SK-N-SH (cell line): ENCODE measurements at regions not wholly inside any gene's neighbourhood (a gene's known extent, or its start where the extent isn't known, plus 50 kb on each side); places are given as distances from the start of the nearest gene placed in this dataset.
"Not testable (repeated sequence)": the region's sequence is repeated elsewhere in the genome, so short reads cannot be mapped to it uniquely, and the experiment has no call there.

ENCODE experiments used
- CTCF ChIA-PET: fragments of 300-600, 350-600 bp; formaldehyde crosslinking; extraction: SDS; loops from one replicate; lab custom pipeline; 2021; lab: Yijun Ruan, JAX
- POLR2A ChIA-PET: fragments of 350-600 bp; sonication (Branson Sonifier 250); formaldehyde crosslinking; extraction: SDS; loops from one replicate; lab custom pipeline; 2020; ENCODE audit warnings: antibody characterized with exemption, inconsistent platforms; lab: Yijun Ruan, JAX
- DNase-seq: peaks from one replicate; pipeline ENCODE4 v3.0.0; 2012
- H2AFZ ChIP-seq: fragments of 200-600 bp; sonication (generic); 2 replicates; pipeline ENCODE4 v1.8.1; 2016; ENCODE audit warnings: antibody characterized with exemption, mild to moderate bottlenecking, low read depth
- H3F3A ChIP-seq: fragments of 200-600 bp; sonication (generic); replicated peaks from 2 replicates; pipeline ENCODE3; 2016; ENCODE audit warnings: antibody characterized with exemption, mild to moderate bottlenecking; ENCODE audit not compliant: insufficient read depth
- H3K27ac ChIP-seq, 2 experiments: fragments of 200-500 bp in 1 of 2; fragments of 200-600 bp in 1 of 2; sonication (Bioruptor generic) in 1 of 2; sonication (generic), shearing (Covaris generic) in 1 of 2; 2 replicates each; pipeline versions ENCODE4 v1.5.1 to v1.6.1; 2014 to 2016; ENCODE audit warnings: low read depth in 2 of 2, inconsistent platforms in 1 of 2, low read length in 1 of 2, mild to moderate bottlenecking in 1 of 2, mixed read lengths in 1 of 2
- H3K27me3 ChIP-seq: fragments of 200-600 bp; sonication (generic), shearing (Covaris generic); 2 replicates; pipeline ENCODE4 v1.6.1; 2016; ENCODE audit warnings: mixed run types; ENCODE audit not compliant: insufficient read depth
- H3K36me3 ChIP-seq, 2 experiments: fragments of 200-500 bp in 1 of 2; fragments of 200-600 bp in 1 of 2; sonication (Bioruptor generic) in 1 of 2; sonication (generic) in 1 of 2; replicated peaks in 1 of 2; 2 replicates each; pipeline versions ENCODE3 to v1.5.1; 2014 to 2016; ENCODE audit warnings: low read length in 1 of 2, mild to moderate bottlenecking in 1 of 2; ENCODE audit not compliant: insufficient read depth in 2 of 2, control insufficient read depth in 1 of 2
- H3K4me1 ChIP-seq, 2 experiments: fragments of 200-500 bp in 1 of 2; fragments of 200-600 bp in 1 of 2; sonication (Bioruptor generic) in 1 of 2; sonication (generic), shearing (Covaris generic) in 1 of 2; 2 replicates each; pipeline versions ENCODE4 v1.5.1 to v1.6.1; 2014 to 2016; ENCODE audit warnings: low read depth in 1 of 2, low read length in 1 of 2, mixed run types in 1 of 2; ENCODE audit not compliant: insufficient read depth in 2 of 2, control insufficient read depth in 1 of 2
- H3K4me2 ChIP-seq: fragments of 200-600 bp; sonication (generic), shearing (Covaris generic); 2 replicates; pipeline ENCODE4 v1.6.1; 2017; ENCODE audit warnings: mixed run types
- H3K4me3 ChIP-seq, 2 experiments: fragments of 200-500 bp in 1 of 2; fragments of 200-600 bp in 1 of 2; sonication (Bioruptor generic) in 1 of 2; sonication (generic), shearing (Covaris generic) in 1 of 2; 2 replicates each; pipeline versions ENCODE4 v1.5.1 to v1.8.1; 2014 to 2016; ENCODE audit warnings: low read depth in 2 of 2, inconsistent platforms in 1 of 2, low read length in 1 of 2, mild to moderate bottlenecking in 1 of 2, mixed read lengths in 1 of 2, moderate library complexity in 1 of 2
- H3K79me2 ChIP-seq: fragments of 200-600 bp; sonication (generic); 2 replicates; pipeline ENCODE4 v1.8.1; 2017; ENCODE audit warnings: mild to moderate bottlenecking; ENCODE audit not compliant: insufficient read depth
- H3K9ac ChIP-seq: fragments of 200-600 bp; sonication (generic); 2 replicates; pipeline ENCODE4 v1.6.1; 2017; ENCODE audit warnings: mixed run types
- H3K9me2 ChIP-seq: fragments of 200-600 bp; sonication (generic); 2 replicates; pipeline ENCODE4 v1.6.1; 2017; ENCODE audit warnings: mixed run types
- H3K9me3 ChIP-seq: fragments of 200-600 bp; sonication (generic); 2 replicates; pipeline ENCODE4 v1.6.1; 2017; ENCODE audit warnings: mixed run types, mild to moderate bottlenecking, moderate library complexity
- H4K20me1 ChIP-seq: fragments of 200-600 bp; sonication (generic); 2 replicates; pipeline ENCODE4 v1.6.1; 2017; ENCODE audit warnings: mild to moderate bottlenecking, mixed run types; ENCODE audit not compliant: insufficient read depth
- ELF1 ChIP-seq: IDR thresholded peaks from 2 replicates; pipeline ENCODE4 v1.4.0; 2012
- EZH2phosphoT487 ChIP-seq: fragments of 200-600 bp; sonication (generic); IDR thresholded peaks from 2 replicates; pipeline ENCODE4 v1.6.1; 2017; ENCODE audit warnings: low read depth, mixed run types, mild to moderate bottlenecking, antibody characterized with exemption, moderate library complexity, borderline replicate concordance
- FOXM1 ChIP-seq: IDR thresholded peaks from 2 replicates; pipeline ENCODE4 v1.4.0; 2012; ENCODE audit warnings: low read depth, mild to moderate bottlenecking
- GATA2 ChIP-seq: sonication (generic); formaldehyde crosslinking; IDR thresholded peaks from 2 replicates; pipeline ENCODE4 v1.5.0; 2020; ENCODE audit warnings: mild to moderate bottlenecking, missing genetic modification reagents
- IRF3 ChIP-seq: fragments of 150-350 bp; IDR thresholded peaks from 2 replicates; pipeline ENCODE4 v1.6.1; 2016; ENCODE audit warnings: mild to moderate bottlenecking, low read depth, low read length
- JUND ChIP-seq: IDR thresholded peaks from 2 replicates; pipeline ENCODE4 v1.4.0; 2012
- MAX ChIP-seq: IDR thresholded peaks from 2 replicates; pipeline ENCODE4 v1.4.0; 2012; ENCODE audit warnings: low read depth
- NFIC ChIP-seq: IDR thresholded peaks from 2 replicates; pipeline ENCODE4 v1.4.0; 2012; ENCODE audit warnings: borderline replicate concordance
- NRF1 ChIP-seq: IDR thresholded peaks from 2 replicates; pipeline ENCODE4 v1.6.1; 2012; ENCODE audit warnings: low read depth, mild to moderate bottlenecking, low read length
- RAD21 ChIP-seq: IDR thresholded peaks from 2 replicates; pipeline ENCODE4 v1.6.1; 2012; ENCODE audit warnings: mild to moderate bottlenecking, low read length
- RXRA ChIP-seq: IDR thresholded peaks from 2 replicates; pipeline ENCODE4 v1.4.0; 2012; ENCODE audit warnings: low read depth, mild to moderate bottlenecking, borderline replicate concordance
- SIN3A ChIP-seq: IDR thresholded peaks from 2 replicates; pipeline ENCODE4 v1.6.1; 2012; ENCODE audit warnings: low read depth, mild to moderate bottlenecking, low read length, moderate library complexity, borderline replicate concordance
- TAF1 ChIP-seq: IDR thresholded peaks from 2 replicates; pipeline ENCODE4 v1.6.1; 2012; ENCODE audit warnings: low read depth, mild to moderate bottlenecking, low read length, moderate library complexity, borderline replicate concordance
- USF2 ChIP-seq: fragments of 150-350 bp; IDR thresholded peaks from 2 replicates; pipeline ENCODE4 v1.6.1; 2017; ENCODE audit warnings: antibody characterized with exemption, low read length, low read depth, borderline replicate concordance
- YY1 ChIP-seq: IDR thresholded peaks from 2 replicates; pipeline ENCODE4 v1.4.0; 2012; ENCODE audit warnings: low read depth, mild to moderate bottlenecking
- WGBS: methylation state at CpG from one replicate; pipeline ENCODE4 v1.1.6; 2017; ENCODE audit warnings: low lambda C conversion rate; 5-methylcytosine and 5-hydroxymethylcytosine counted together
- TF ChIP-seq, protein P1 (sequence below): IDR thresholded peaks from 2 replicates; pipeline ENCODE4; 2012

- no peak for TF ChIP-seq IRF3
- TF ChIP-seq GATA2, result no peak
- no peak for TF ChIP-seq JUND
- TF ChIP-seq FOXM1, result no peak
- TF ChIP-seq TAF1, result no peak
- TF ChIP-seq, protein P1, sequence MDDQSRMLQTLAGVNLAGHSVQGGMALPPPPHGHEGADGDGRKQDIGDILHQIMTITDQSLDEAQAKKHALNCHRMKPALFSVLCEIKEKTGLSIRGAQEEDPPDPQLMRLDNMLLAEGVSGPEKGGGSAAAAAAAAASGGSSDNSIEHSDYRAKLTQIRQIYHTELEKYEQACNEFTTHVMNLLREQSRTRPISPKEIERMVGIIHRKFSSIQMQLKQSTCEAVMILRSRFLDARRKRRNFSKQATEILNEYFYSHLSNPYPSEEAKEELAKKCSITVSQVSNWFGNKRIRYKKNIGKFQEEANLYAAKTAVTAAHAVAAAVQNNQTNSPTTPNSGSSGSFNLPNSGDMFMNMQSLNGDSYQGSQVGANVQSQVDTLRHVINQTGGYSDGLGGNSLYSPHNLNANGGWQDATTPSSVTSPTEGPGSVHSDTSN, result no peak
- TF ChIP-seq SIN3A, result no peak
- no peak for TF ChIP-seq ELF1
- no peak for TF ChIP-seq NRF1
- TF ChIP-seq MAX, result no peak
- no peak for TF ChIP-seq RXRA
- TF ChIP-seq YY1, result no peak
- no peak for TF ChIP-seq EZH2phosphoT487
- no peak for TF ChIP-seq USF2
- TF ChIP-seq RAD21, result no peak
- TF ChIP-seq NFIC, result no peak
- TF ChIP-seq, all 33 proteins: peak for 0
Observed at GRCh38 chr15:24224161-24224560, 451.4 kb upstream of the NPAP1 start (continued).

GRCh38 chr15:24228922-24229321, 446.7 kb upstream of the NPAP1 start:
- H3K79me2 ChIP-seq, H3K36me3 ChIP-seq, H3F3A ChIP-seq, H4K20me1 ChIP-seq, H3K9me2 ChIP-seq, H3K4me3 ChIP-seq, POLR2A ChIA-PET, CTCF ChIA-PET, H3K27ac ChIP-seq, H2AFZ ChIP-seq, H3K4me1 ChIP-seq, H3K4me2 ChIP-seq, H3K9me3 ChIP-seq, H3K9ac ChIP-seq, DNase-seq, H3K27me3 ChIP-seq: not testable (repeated sequence)
- 7% methylated on average over 7 of the region's 7 CpGs for WGBS

DNA sequence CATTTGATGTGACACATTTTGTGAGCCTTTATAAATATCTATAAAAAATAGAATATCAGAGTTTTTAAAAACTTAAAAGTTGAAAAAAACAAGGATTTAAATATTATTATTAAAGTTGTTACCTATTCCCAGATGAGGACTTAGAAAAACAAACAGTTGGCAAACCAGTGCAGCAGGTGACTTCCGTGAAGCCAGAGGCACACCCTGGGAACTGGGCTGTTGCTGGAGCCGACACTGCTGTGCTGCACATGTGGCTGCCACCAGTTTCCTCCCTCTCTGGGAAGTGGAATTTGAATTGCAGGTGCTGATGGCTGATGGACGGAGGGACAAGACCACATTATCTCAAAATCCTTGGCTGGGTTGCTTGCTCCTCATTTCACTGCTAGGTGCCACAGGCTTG, 442.4 kb upstream of the NPAP1 start:
- H3K4me3 ChIP-seq, H3K36me3 ChIP-seq, H3K79me2 ChIP-seq, POLR2A ChIA-PET, H3K9ac ChIP-seq, H3K9me2 ChIP-seq, H3F3A ChIP-seq, H3K27ac ChIP-seq, H3K4me2 ChIP-seq, H3K27me3 ChIP-seq, H2AFZ ChIP-seq, H3K9me3 ChIP-seq, H3K4me1 ChIP-seq, DNase-seq, H4K20me1 ChIP-seq, CTCF ChIA-PET: not testable (repeated sequence)
- WGBS, result 4% methylated on average over 3 of the region's 3 CpGs

DNA sequence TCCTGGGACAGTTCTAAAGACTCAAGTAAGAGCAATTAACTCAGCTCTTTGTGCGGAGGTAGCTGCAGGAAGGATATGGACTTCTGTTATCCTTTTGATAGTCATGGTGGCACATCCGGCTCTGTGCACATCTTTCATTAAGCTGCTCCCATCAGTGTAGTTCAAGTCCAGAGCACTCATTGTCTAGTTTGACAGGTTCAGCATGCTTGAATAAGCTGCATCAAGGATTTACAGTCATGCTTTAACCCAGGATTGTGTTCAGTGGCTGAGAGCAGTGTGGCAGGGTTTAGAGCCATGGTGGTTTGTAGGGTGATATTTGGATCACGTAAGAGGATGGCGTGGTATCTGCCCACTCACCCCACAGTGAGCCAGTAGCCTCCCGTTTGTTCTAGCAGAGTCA, 435.0 kb upstream of the NPAP1 start:
- H3K4me2 ChIP-seq, CTCF ChIA-PET, H3K27me3 ChIP-seq, H4K20me1 ChIP-seq, H3K4me3 ChIP-seq, H3K9ac ChIP-seq, POLR2A ChIA-PET, H2AFZ ChIP-seq, H3K4me1 ChIP-seq, H3K36me3 ChIP-seq, H3K27ac ChIP-seq, H3K79me2 ChIP-seq, DNase-seq, H3K9me2 ChIP-seq, H3K9me3 ChIP-seq, H3F3A ChIP-seq: not testable (repeated sequence)
- WGBS, result 13% methylated on average over 3 of the region's 5 CpGs

GRCh38 chr15:24259106-24259505, 416.5 kb upstream of the NPAP1 start:
- H3K4me2 ChIP-seq, H3K36me3 ChIP-seq, H3K9me2 ChIP-seq, H3F3A ChIP-seq, CTCF ChIA-PET, H3K4me3 ChIP-seq, POLR2A ChIA-PET, H3K9ac ChIP-seq, H3K27ac ChIP-seq, H2AFZ ChIP-seq, H3K9me3 ChIP-seq, H3K27me3 ChIP-seq, H3K79me2 ChIP-seq, DNase-seq, H3K4me1 ChIP-seq, H4K20me1 ChIP-seq: not testable (repeated sequence)
- 3% methylated on average over 3 of the region's 3 CpGs for WGBS
